H9 (cell line): ENCODE measurements at regions not wholly inside any gene's neighbourhood (a gene's known extent, or its start where the extent isn't known, plus 50 kb on each side); places are given as distances from the start of the nearest gene placed in this dataset.

Source experiments
- DNase-seq: peaks from one replicate; pipeline ENCODE4 v3.0.0-alpha.2; 2017
- H2AFZ ChIP-seq: one replicate; pipeline ENCODE4 v1.6.1; 2013; ENCODE audit warnings: mild to moderate bottlenecking, low read length, control low read depth, moderate library complexity
- H2AK5ac ChIP-seq: 2 replicates; pipeline ENCODE4 v1.6.1; 2013; ENCODE audit warnings: low read length, control low read depth, mixed read lengths; ENCODE audit not compliant: insufficient read length
- H2BK120ac ChIP-seq: one replicate; pipeline ENCODE4 v1.6.1; 2013; ENCODE audit warnings: low read depth, mild to moderate bottlenecking, low read length, control low read depth, inconsistent platforms; ENCODE audit not compliant: poor library complexity, severe bottlenecking
- H2BK12ac ChIP-seq: 2 replicates; pipeline ENCODE4 v1.6.1; 2013; ENCODE audit warnings: low read length, control low read depth, mixed read lengths, low read depth; ENCODE audit not compliant: insufficient read length
- H2BK15ac ChIP-seq: 2 replicates; pipeline ENCODE4 v1.6.1; 2013; ENCODE audit warnings: low read depth, low read length, control low read depth
- H2BK20ac ChIP-seq: one replicate; pipeline ENCODE4 v1.6.1; 2013; ENCODE audit warnings: low read depth, mild to moderate bottlenecking, low read length, control low read depth, inconsistent platforms; ENCODE audit not compliant: poor library complexity, severe bottlenecking
- H2BK5ac ChIP-seq: 2 replicates; pipeline ENCODE4 v1.6.1; 2013; ENCODE audit warnings: low read length, control low read depth, mixed read lengths; ENCODE audit not compliant: insufficient read length
- H3K14ac ChIP-seq: 2 replicates; pipeline ENCODE4 v1.6.1; 2013; ENCODE audit warnings: low read length, control low read depth; ENCODE audit not compliant: insufficient read depth
- H3K18ac ChIP-seq: 2 replicates; pipeline ENCODE4 v1.6.1; 2013; ENCODE audit warnings: low read depth, mild to moderate bottlenecking, mixed read lengths, low read length, control low read depth; ENCODE audit not compliant: insufficient read length
- H3K23ac ChIP-seq: 2 replicates; pipeline ENCODE4 v1.6.1; 2013; ENCODE audit warnings: low read length, control low read depth, mixed read lengths, low read depth; ENCODE audit not compliant: insufficient read length
- H3K23me2 ChIP-seq: 2 replicates; pipeline ENCODE4 v1.6.1; 2013; ENCODE audit warnings: low read depth, mild to moderate bottlenecking, mixed read lengths, low read length, control low read depth; ENCODE audit not compliant: insufficient read length, poor library complexity, severe bottlenecking
- H3K27ac ChIP-seq: 2 replicates; pipeline ENCODE4 v1.5.1; 2013; ENCODE audit warnings: low read length, control low read depth, mixed read lengths, low read depth; ENCODE audit not compliant: insufficient read length
- H3K27me3 ChIP-seq: 2 replicates; pipeline ENCODE4 v1.6.1; 2013; ENCODE audit warnings: low read length, control low read depth, inconsistent platforms; ENCODE audit not compliant: insufficient read depth
- H3K4ac ChIP-seq: 2 replicates; pipeline ENCODE4 v1.6.1; 2013; ENCODE audit warnings: low read depth, mild to moderate bottlenecking, control low read depth, inconsistent platforms, low read length, moderate library complexity
- H3K4me1 ChIP-seq: 2 replicates; pipeline ENCODE4 v1.6.1; 2013; ENCODE audit warnings: low read length, control low read depth, inconsistent platforms; ENCODE audit not compliant: insufficient read depth
- H3K4me2 ChIP-seq: 2 replicates; pipeline ENCODE4 v1.6.1; 2013; ENCODE audit warnings: low read length, control low read depth, mixed read lengths; ENCODE audit not compliant: insufficient read length, insufficient read depth
- H3K56ac ChIP-seq: 2 replicates; pipeline ENCODE4 v1.6.1; 2013; ENCODE audit warnings: low read depth, mild to moderate bottlenecking, mixed read lengths, low read length, control low read depth; ENCODE audit not compliant: insufficient read length
- H3K79me1 ChIP-seq: 2 replicates; pipeline ENCODE4 v1.6.1; 2013; ENCODE audit warnings: low read depth, mild to moderate bottlenecking, moderate library complexity, low read length, control low read depth, inconsistent platforms; ENCODE audit not compliant: insufficient read depth, poor library complexity, severe bottlenecking
- H3K79me2 ChIP-seq: 2 replicates; pipeline ENCODE4 v1.6.1; 2013; ENCODE audit warnings: low read length, control low read depth, inconsistent platforms; ENCODE audit not compliant: insufficient read depth
- H3K9ac ChIP-seq: 2 replicates; pipeline ENCODE4 v1.6.1; 2013; ENCODE audit warnings: low read length, control low read depth, mixed read lengths; ENCODE audit not compliant: insufficient read length; ENCODE audit errors: extremely low read depth
- H3K9me3 ChIP-seq: one replicate; pipeline ENCODE4 v1.6.1; 2013; ENCODE audit warnings: low read depth, low read length, inconsistent platforms; ENCODE audit not compliant: control insufficient read depth
- H3T11ph ChIP-seq: one replicate; pipeline ENCODE4 v1.6.1; 2013; ENCODE audit warnings: mild to moderate bottlenecking, low read length, control low read depth, inconsistent platforms
- H4K20me1 ChIP-seq: one replicate; pipeline ENCODE4 v1.6.1; 2013; ENCODE audit not compliant: control insufficient read depth, insufficient read length, insufficient read depth
- H4K5ac ChIP-seq: 2 replicates; pipeline ENCODE4 v1.6.1; 2013; ENCODE audit warnings: low read depth, mild to moderate bottlenecking, mixed read lengths, low read length, control low read depth; ENCODE audit not compliant: insufficient read length
- H4K8ac ChIP-seq: replicated peaks from 2 replicates; pipeline ENCODE4 v1.6.1; 2013; ENCODE audit warnings: low read length, control low read depth, mixed read lengths, low read depth; ENCODE audit not compliant: insufficient read length
- H4K91ac ChIP-seq: 2 replicates; pipeline ENCODE4 v1.6.1; 2013; ENCODE audit warnings: low read depth, mild to moderate bottlenecking, moderate library complexity, mixed read lengths, low read length, control low read depth; ENCODE audit not compliant: insufficient read length
- H3K27ac Mint-ChIP-seq, 3 experiments: 2 replicates in 2 of 3; 3 replicates in 1 of 3; pipeline ENCODE4 v1.8.0; 2020 to 2021; ENCODE audit warnings: mixed read lengths in 3 of 3, mild to moderate bottlenecking in 1 of 3, moderate library complexity in 1 of 3
- H3K27me3 Mint-ChIP-seq: 2 replicates; pipeline ENCODE4 v1.8.0; 2021; ENCODE audit warnings: low read depth, mild to moderate bottlenecking, moderate library complexity, mixed read lengths
- H3K36me3 Mint-ChIP-seq, 3 experiments: 2 replicates in 2 of 3; 3 replicates in 1 of 3; pipeline ENCODE4 v1.8.0; 2020 to 2021; ENCODE audit warnings: low read depth in 3 of 3, mixed read lengths in 3 of 3; ENCODE audit not compliant: insufficient read depth in 1 of 3
- H3K4me1 Mint-ChIP-seq, 2 experiments: 2 replicates each; pipeline ENCODE4 v1.8.0; 2020; ENCODE audit warnings: mixed read lengths in 2 of 2
- H3K4me3 Mint-ChIP-seq, 2 experiments: 2 replicates in 1 of 2; 3 replicates in 1 of 2; pipeline ENCODE4 v1.8.0; 2020 to 2021; ENCODE audit warnings: mild to moderate bottlenecking in 2 of 2, mixed read lengths in 2 of 2, moderate library complexity in 1 of 2
- H3K9me3 Mint-ChIP-seq, 2 experiments: 2 replicates in 1 of 2; 3 replicates in 1 of 2; pipeline ENCODE4 v1.8.0; 2020; ENCODE audit warnings: mild to moderate bottlenecking in 2 of 2, mixed read lengths in 2 of 2, moderate library complexity in 1 of 2
- CTCF ChIP-seq: fragments of 200-600 bp; sonication (generic); conservative IDR thresholded peaks from 3 replicates; pipeline ENCODE4 v1.8.0; 2021; ENCODE audit warnings: antibody characterized with exemption, mild to moderate bottlenecking
- WGBS: extraction: QIAGEN DNeasy Blood & Tissue Kit; methylation state at CpG from one replicate; pipeline ENCODE4 v1.1.7; 2013; ENCODE audit warnings: missing lambda C conversion rate, low lambda C conversion rate, mixed read lengths; ENCODE audit not compliant: insufficient read length; ENCODE audit errors: extremely low coverage; 5-methylcytosine and 5-hydroxymethylcytosine counted together

- H3K4me1 ChIP-seq, result no peaks in the 10 kb centered on the region
- no peak overlapping the region for H3K14ac ChIP-seq
- H3K79me1 ChIP-seq, result no peaks in the 10 kb centered on the region
- Mint-ChIP-seq H3K27me3 (no peaks in the 10 kb centered on the region), H3K4me3 (no peak overlapping the region), H3K36me3 (no peaks in the 10 kb centered on the region), H3K4me1 (no peaks in the 10 kb centered on the region), H3K9me3 (no peaks in the 10 kb centered on the region), H3K27ac (no peak overlapping the region; a peak in 1 of 7 replicates)
- no peak overlapping the region for H2BK5ac ChIP-seq
- no peak overlapping the region for H4K5ac ChIP-seq
- no peak overlapping the region for H4K8ac ChIP-seq
- H3K23me2 ChIP-seq, result no peaks in the 10 kb centered on the region
- no peak for DNase-seq
- H2BK20ac ChIP-seq, result no peak overlapping the region
- no peak overlapping the region for H2AK5ac ChIP-seq
- no peak overlapping the region for H3K18ac ChIP-seq
- H3K27me3 ChIP-seq, result no peaks in the 10 kb centered on the region
- no peak overlapping the region for H3T11ph ChIP-seq
- no peak overlapping the region for H3K56ac ChIP-seq
- no peak overlapping the region for H3K4ac ChIP-seq
- no peak overlapping the region for H3K27ac ChIP-seq
- H3K9me3 ChIP-seq, result no peaks in the 10 kb centered on the region
- no peak overlapping the region for H4K91ac ChIP-seq
- H3K9ac ChIP-seq, result no peak overlapping the region
- no peak overlapping the region for H2BK15ac ChIP-seq
- H4K20me1 ChIP-seq, result no peaks in the 10 kb centered on the region
- H3K79me2 ChIP-seq, result no peaks in the 10 kb centered on the region
- TF ChIP-seq CTCF, result no peak
- no peak overlapping the region for H2AFZ ChIP-seq
- H2BK120ac ChIP-seq, result no peak overlapping the region
- no peak overlapping the region for H3K4me2 ChIP-seq
- no peak overlapping the region for H2BK12ac ChIP-seq
- no CpG with 5 or more reads among the region's 6 CpGs for WGBS
- no peak overlapping the region for H3K23ac ChIP-seq
These were observed 529.5 kb downstream of the ETS1 start for GRCh38 chr11:128057786-128058395.
